KMS-11 (cell line): ENCODE measurements at regions not wholly inside any gene's neighbourhood (a gene's known extent, or its start where the extent isn't known, plus 50 kb on each side); places are given as distances from the start of the nearest gene placed in this dataset.

Source experiments
- H2AFZ ChIP-seq: fragments of 200-600 bp; sonication (generic); 2 replicates; pipeline ENCODE4 v1.6.1; 2016; ENCODE audit warnings: antibody characterized with exemption, mixed run types, low read depth
- H3K27ac ChIP-seq: fragments of 200-600 bp; sonication (generic); 2 replicates; pipeline ENCODE4 v1.6.1; 2016; ENCODE audit warnings: mild to moderate bottlenecking, mixed run types
- H3K27me3 ChIP-seq: fragments of 200-600 bp; sonication (generic); 2 replicates; pipeline ENCODE4 v1.6.1; 2017; ENCODE audit warnings: mild to moderate bottlenecking, low read depth, mixed run types, moderate library complexity; ENCODE audit not compliant: insufficient read depth
- H3K36me3 ChIP-seq: fragments of 200-600 bp; sonication (generic); 2 replicates; pipeline ENCODE4 v1.6.1; 2017; ENCODE audit warnings: mild to moderate bottlenecking, mixed run types; ENCODE audit not compliant: insufficient read depth
- H3K4me1 ChIP-seq: fragments of 200-600 bp; sonication (generic); 2 replicates; pipeline ENCODE4 v1.6.1; 2016; ENCODE audit warnings: mild to moderate bottlenecking, low read depth, mixed run types; ENCODE audit not compliant: poor library complexity, severe bottlenecking
- H3K4me2 ChIP-seq: fragments of 200-600 bp; sonication (generic); 2 replicates; pipeline ENCODE4 v1.7.0; 2016; ENCODE audit warnings: mild to moderate bottlenecking, mixed run types
- H3K4me3 ChIP-seq: fragments of 200-600 bp; sonication (generic); IDR thresholded peaks from 2 replicates; pipeline ENCODE4 v1.6.1; 2017; ENCODE audit warnings: low read depth, low read length, mixed read lengths; ENCODE audit not compliant: insufficient read depth
- H3K79me2 ChIP-seq: fragments of 200-600 bp; sonication (generic); 2 replicates; pipeline ENCODE4 v1.6.1; 2016; ENCODE audit warnings: low read depth, mixed run types; ENCODE audit not compliant: insufficient read depth
- H3K9ac ChIP-seq: fragments of 200-600 bp; sonication (generic); 2 replicates; pipeline ENCODE4 v1.6.1; 2016; ENCODE audit warnings: mild to moderate bottlenecking, mixed run types
- H4K20me1 ChIP-seq: fragments of 200-600 bp; sonication (generic); 2 replicates; pipeline ENCODE4 v1.6.1; 2016; ENCODE audit warnings: mild to moderate bottlenecking, mixed run types; ENCODE audit not compliant: insufficient read depth
- CTCF ChIP-seq: fragments of 200-600 bp; sonication (generic); conservative IDR thresholded peaks from 2 replicates; pipeline ENCODE4 v1.6.1; 2017; ENCODE audit warnings: low read depth, mild to moderate bottlenecking, antibody characterized with exemption, low read length, moderate library complexity, mixed read lengths

GRCh38 chr2:136505462-136505861 is 259.9 kb upstream of the THSD7B start:
- Histone ChIP-seq H3K4me3 (no peak overlapping the region), H3K4me1 (no peaks in the 10 kb centered on the region), H3K79me2 (no peaks in the 10 kb centered on the region), H3K27me3 (no peaks in the 10 kb centered on the region), H3K36me3 (no peaks in the 10 kb centered on the region), H3K9ac (no peak overlapping the region), H3K4me2 (no peak overlapping the region), H3K27ac (no peak overlapping the region), H2AFZ (no peak overlapping the region), H4K20me1 (no peaks in the 10 kb centered on the region)
- no peak for TF ChIP-seq CTCF

DNA sequence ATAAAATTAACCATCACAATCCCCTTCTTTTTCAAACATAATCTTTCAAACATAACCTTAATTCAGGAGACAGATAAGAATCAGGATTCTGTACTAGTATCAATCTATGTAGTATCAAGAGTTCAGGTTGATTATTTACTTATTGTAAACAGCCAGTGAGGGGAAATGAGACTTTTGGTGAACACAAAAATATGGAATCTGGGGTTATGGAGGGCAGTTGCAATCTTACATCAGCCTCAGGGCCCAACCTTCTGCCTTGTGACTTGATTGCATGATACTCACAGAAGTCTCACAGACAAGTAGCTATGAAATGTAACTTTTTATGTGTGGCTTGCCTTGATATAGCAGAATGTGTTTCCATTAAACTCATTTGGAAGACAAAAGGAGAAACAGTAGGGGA is 262.7 kb upstream of the THSD7B start:
- Histone ChIP-seq H3K4me1 (no peaks in the 10 kb centered on the region), H3K79me2 (no peaks in the 10 kb centered on the region), H4K20me1 (no peaks in the 10 kb centered on the region), H2AFZ (no peak overlapping the region), H3K9ac (no peak overlapping the region), H3K36me3 (no peaks in the 10 kb centered on the region), H3K4me3 (no peak overlapping the region), H3K27ac (no peak overlapping the region), H3K27me3 (no peaks in the 10 kb centered on the region), H3K4me2 (no peak overlapping the region)
- no peak for TF ChIP-seq CTCF

DNA sequence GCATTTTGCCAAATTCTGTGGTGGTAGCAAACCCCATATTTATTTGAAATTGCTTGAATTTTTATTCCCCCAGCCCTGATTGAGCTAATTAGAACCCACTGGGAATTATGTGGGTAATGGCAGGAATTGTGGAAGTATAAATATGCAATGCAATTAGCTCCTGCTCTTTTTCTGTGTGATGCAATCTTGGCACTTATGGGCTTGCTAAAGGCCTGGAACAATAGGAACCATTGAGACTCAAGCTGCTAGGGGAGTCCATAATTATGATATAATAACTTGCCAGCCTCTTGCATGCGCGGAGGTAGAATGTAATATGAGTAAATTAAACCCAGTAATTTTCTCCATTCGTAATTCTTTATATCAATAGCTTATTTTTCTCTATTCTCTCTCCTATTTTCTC is 267.6 kb upstream of the THSD7B start:
- Histone ChIP-seq H3K27me3 (no peaks in the 10 kb centered on the region), H3K4me2 (no peak overlapping the region), H3K4me3 (no peak overlapping the region), H3K36me3 (no peaks in the 10 kb centered on the region), H2AFZ (no peak overlapping the region), H3K9ac (no peak overlapping the region), H3K27ac (no peak overlapping the region), H4K20me1 (no peaks in the 10 kb centered on the region), H3K4me1 (no peaks in the 10 kb centered on the region), H3K79me2 (no peaks in the 10 kb centered on the region)
- no peak for TF ChIP-seq CTCF

DNA sequence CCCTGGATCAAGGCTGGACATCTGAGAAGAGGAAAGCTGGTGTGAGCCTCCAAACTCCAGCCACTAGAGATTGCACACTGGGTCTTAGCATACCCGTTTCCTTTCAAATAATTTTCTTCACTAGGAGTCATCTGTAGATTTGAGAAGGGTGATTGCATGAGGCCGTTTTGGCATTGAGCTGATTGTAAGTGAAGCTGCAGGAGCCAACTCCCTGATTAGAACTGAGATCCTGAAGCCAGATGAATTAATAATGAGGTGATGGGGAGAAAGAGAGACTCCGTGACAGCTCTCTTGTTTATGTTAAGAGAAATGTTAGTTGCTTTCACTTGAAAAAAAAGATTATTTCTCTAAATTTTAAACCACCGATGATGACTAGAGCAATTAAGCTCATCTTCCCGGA is 268.4 kb upstream of the THSD7B start:
- Histone ChIP-seq H3K36me3 (no peaks in the 10 kb centered on the region), H2AFZ (no peak overlapping the region), H3K27ac (no peak overlapping the region), H4K20me1 (no peaks in the 10 kb centered on the region), H3K4me2 (no peak overlapping the region), H3K27me3 (no peaks in the 10 kb centered on the region), H3K9ac (no peak overlapping the region), H3K4me3 (no peak overlapping the region), H3K4me1 (no peaks in the 10 kb centered on the region), H3K79me2 (no peaks in the 10 kb centered on the region)
- TF ChIP-seq CTCF = no peak

- Histone ChIP-seq H3K4me3 (no peak overlapping the region), H3K79me2 (no peaks in the 10 kb centered on the region), H3K36me3 (no peaks in the 10 kb centered on the region), H3K4me1 (no peaks in the 10 kb centered on the region), H4K20me1 (no peaks in the 10 kb centered on the region), H3K27ac (no peak overlapping the region), H2AFZ (no peak overlapping the region), H3K27me3 (no peaks in the 10 kb centered on the region), H3K9ac (no peak overlapping the region), H3K4me2 (no peak overlapping the region)
- no peak for TF ChIP-seq CTCF
Measured at GRCh38 chr2:136495636-136496035, 269.7 kb upstream of the THSD7B start.
